ENCODE measurements at regions not wholly inside any gene's neighbourhood (a gene's known extent, or its start where the extent isn't known, plus 50 kb on each side); places are given as distances from the start of the nearest gene placed in this dataset.
"Not testable (repeated sequence)": the region's sequence is repeated elsewhere in the genome, so short reads cannot be mapped to it uniquely, and the experiment has no call there.

DNA sequence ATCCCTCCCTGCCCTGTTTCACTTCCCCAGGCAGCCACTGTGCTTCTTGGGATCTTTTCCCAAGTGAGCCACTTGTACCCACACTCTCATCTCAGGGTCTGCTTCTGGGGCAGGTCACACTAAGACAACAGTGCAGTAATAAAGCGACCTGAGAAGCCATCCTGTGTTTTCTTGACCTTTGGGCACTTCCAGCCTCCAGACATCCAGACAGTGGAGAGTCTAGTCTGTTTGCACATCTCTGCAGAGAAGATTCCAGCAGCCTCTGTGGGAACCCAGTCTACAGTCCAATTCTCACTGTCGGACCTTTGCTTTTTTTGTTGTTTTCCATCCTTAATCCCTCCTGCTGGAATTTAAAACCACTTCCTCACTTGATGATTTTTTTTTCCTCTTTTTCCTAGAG lies 50.3 kb upstream of the ATP6AP2 start:
- Mint-ChIP-seq H3K4me1 (ENCODE audit: low read depth) (no peaks in the 10 kb centered on the region), H3K4me3 (no peak overlapping the region)

DNA sequence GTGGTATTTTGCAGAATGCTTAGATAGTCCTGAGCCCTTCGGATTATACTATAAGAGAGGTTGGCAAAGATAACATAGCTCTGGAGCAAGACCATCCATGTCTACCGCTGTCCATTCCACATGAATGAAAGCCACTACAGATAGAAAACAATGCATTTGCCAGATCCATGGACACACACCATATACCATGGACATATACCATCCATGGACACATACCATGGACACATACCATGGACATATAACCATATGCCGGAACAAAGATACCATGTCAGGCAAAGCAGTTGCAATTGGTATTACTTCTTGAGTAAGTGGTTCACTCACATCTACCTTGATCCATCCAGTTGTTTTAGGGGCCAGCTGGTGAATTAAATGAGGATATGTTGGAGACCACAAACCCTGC lies 53.2 kb upstream of the ATP6AP2 start:
- Mint-ChIP-seq H3K36me3 (ENCODE audit: low read depth) (no peaks in the 10 kb centered on the region), H3K27me3 (peaks cover 73% of the 10 kb centered on the region), H3K27ac (no peak overlapping the region), H3K4me1 (ENCODE audit: low read depth) (no peaks in the 10 kb centered on the region), H3K9me3 (no peaks in the 10 kb centered on the region), H3K4me3 (no peak overlapping the region)
- DNase-seq = no peak

More for the DNA sequence above, 50.3 kb upstream of the ATP6AP2 start:
- Mint-ChIP-seq H3K27ac (no peak overlapping the region), H3K27me3 (peaks cover 68% of the 10 kb centered on the region), H3K9me3 (no peaks in the 10 kb centered on the region), H3K36me3 (ENCODE audit: low read depth) (no peaks in the 10 kb centered on the region)
- DNase-seq = no peak

DNA sequence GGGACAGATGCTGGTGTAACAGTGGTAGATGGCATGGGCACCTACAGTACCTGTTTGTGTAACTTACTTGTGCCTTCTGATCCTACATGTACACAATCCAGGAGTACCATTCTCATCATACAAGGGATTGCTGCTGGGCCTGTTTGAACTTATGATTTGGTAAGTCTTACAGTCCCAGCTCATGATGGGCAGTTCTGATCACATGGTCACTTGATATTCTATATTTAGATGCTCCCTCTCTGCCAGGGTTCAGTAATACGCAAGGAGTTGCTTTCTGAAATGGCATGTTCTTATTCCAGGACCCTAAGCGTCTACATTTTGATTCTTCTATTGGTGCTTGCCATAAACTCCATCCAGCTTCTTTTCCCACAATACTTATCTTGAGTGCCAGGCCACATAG lies 54.4 kb upstream of the ATP6AP2 start:
- Mint-ChIP-seq H3K27ac (no peak overlapping the region), H3K4me1 (ENCODE audit: low read depth) (no peaks in the 10 kb centered on the region), H3K36me3 (ENCODE audit: low read depth) (no peaks in the 10 kb centered on the region), H3K27me3 (peaks cover 69% of the 10 kb centered on the region), H3K4me3 (no peak overlapping the region), H3K9me3 (no peaks in the 10 kb centered on the region)
- DNase-seq = no peak

DNA sequence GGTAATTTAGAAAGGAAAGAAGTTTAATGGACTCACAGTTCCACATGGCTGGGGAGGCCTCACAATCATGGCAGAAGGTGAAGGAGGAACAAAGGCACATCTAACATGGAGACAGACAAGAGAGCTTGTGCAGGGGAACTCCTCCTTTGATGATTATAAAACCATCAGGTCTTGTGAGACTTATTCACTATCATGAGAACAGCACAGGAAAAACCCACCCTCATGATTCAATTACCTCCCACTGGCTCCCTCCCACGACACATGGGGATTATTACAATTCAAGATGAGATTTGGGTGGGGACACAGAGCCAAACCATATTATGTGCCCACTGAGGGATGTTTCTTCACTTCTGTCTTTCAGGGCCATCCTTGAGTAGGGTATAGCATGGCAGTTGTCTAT lies 54.9 kb upstream of the ATP6AP2 start:
- H3K27ac Mint-ChIP-seq; H3K36me3 Mint-ChIP-seq (ENCODE audit: low read depth); H3K9me3 Mint-ChIP-seq; DNase-seq; H3K4me3 Mint-ChIP-seq; H3K4me1 Mint-ChIP-seq (ENCODE audit: low read depth): not testable (repeated sequence)
- H3K27me3 Mint-ChIP-seq = peaks cover 68% of the 10 kb centered on the region

DNA sequence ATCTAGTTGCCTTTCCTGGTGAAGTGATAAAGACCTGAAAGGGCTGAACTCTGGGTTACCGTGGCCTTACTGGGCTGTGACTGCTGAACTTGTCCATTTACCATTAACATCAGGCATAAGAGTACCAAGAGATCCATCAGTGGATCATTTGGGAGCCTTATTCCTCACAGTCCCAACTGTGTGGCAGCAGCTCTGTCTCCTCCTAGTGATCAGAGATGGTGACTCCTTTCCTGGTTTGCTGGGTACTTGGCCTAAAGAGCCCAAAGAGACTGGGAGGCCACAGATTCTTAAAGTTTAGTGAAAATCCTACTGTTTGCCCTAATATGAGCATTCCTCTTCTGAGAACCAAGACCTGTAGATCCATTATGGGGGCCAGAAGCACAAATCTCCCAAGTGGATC lies 56.3 kb upstream of the ATP6AP2 start:
- no peak overlapping the region for H3K4me3 Mint-ChIP-seq
- H3K27ac Mint-ChIP-seq = no peak overlapping the region
- no peak for DNase-seq
- H3K36me3 Mint-ChIP-seq (ENCODE audit: low read depth) = no peaks in the 10 kb centered on the region
- no peaks in the 10 kb centered on the region for H3K9me3 Mint-ChIP-seq
- H3K27me3 Mint-ChIP-seq = peaks cover 66% of the 10 kb centered on the region
- no peaks in the 10 kb centered on the region for H3K4me1 Mint-ChIP-seq (ENCODE audit: low read depth)

DNA sequence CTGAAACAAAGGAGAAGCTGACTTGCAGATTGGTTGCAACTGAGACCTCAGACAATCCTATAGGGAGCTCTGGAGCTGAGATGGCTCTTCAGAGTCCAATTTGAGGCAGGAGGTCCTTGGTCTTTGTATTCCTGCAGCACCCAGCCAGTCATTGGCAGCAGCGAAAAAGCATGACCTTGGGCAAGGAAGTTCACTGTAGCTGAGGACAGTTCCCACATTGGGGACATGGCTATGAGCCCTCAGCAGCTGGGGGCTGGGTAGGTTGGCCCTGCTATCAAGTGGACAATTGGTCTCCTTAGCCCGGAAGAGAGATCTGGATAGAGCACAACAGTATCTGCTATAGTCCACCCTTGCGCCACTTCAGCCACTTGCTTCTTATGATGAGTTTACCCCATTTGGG lies 56.9 kb upstream of the ATP6AP2 start:
- Mint-ChIP-seq H3K4me3 (no peak overlapping the region), H3K27ac (no peak overlapping the region), H3K9me3 (no peaks in the 10 kb centered on the region), H3K36me3 (ENCODE audit: low read depth) (no peaks in the 10 kb centered on the region), H3K4me1 (ENCODE audit: low read depth) (no peaks in the 10 kb centered on the region), H3K27me3 (peaks cover 67% of the 10 kb centered on the region)
- DNase-seq = no peak

DNA sequence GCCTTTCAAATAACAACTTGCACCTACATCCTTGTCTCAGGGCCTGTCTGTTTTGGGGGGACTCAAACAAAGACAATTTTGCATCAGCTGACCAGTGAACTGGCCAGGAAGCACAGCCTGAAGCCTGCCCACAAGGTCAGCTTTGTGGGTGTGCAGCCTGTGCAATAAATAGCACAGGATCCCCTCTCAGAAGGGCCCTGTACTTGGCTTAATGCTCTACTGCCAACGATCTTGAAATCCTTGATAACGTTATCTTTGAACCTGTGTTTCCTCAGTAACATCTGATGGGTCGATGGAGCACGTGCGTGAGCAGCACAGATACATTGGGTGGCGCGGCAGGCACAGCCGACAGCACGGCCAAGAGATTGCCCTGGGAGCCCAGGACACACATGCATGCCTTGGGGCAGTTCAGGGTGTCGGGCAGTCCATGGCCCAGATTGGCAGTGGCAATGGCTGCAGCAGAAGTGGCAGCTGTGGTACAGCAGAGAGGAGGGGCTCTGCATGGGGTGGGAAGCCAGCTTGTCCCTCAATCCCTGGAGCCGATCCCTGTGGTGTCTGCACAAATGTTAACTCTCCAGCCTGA lies 58.8 kb upstream of the ATP6AP2 start:
- Mint-ChIP-seq H3K27ac (no peak overlapping the region), H3K9me3 (no peaks in the 10 kb centered on the region), H3K27me3 (peaks cover 62% of the 10 kb centered on the region), H3K36me3 (ENCODE audit: low read depth) (no peaks in the 10 kb centered on the region), H3K4me3 (no peak overlapping the region), H3K4me1 (ENCODE audit: low read depth) (no peaks in the 10 kb centered on the region)
- DNase-seq = no peak

DNA sequence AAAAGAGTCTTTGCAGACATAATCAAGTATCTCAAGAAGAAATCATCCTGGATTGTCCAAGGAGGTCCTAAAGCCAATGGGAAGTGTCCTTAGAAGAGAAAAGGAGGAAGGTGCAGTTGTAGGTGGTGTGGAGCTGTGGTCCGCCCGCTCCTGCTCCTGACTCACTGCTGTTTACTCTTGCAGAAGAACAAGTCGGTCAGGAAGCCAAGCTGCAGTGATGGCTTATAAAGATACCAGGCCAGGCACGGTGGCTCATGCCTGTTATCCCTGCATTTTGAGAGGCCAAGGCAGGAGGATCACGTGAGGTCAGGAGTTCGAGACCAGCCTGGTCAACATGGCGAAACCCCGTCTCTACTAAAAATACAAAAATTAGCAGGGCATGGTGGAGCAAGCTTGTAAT lies 66.4 kb upstream of the ATP6AP2 start:
- no peak overlapping the region for H3K4me3 Mint-ChIP-seq
- H3K4me1 Mint-ChIP-seq (ENCODE audit: low read depth) = no peaks in the 10 kb centered on the region
- H3K36me3 Mint-ChIP-seq (ENCODE audit: low read depth) = no peaks in the 10 kb centered on the region
- H3K27ac Mint-ChIP-seq = no peak overlapping the region
- no peaks in the 10 kb centered on the region for H3K9me3 Mint-ChIP-seq
- H3K27me3 Mint-ChIP-seq = peaks cover 60% of the 10 kb centered on the region
- DNase-seq = no peak

DNA sequence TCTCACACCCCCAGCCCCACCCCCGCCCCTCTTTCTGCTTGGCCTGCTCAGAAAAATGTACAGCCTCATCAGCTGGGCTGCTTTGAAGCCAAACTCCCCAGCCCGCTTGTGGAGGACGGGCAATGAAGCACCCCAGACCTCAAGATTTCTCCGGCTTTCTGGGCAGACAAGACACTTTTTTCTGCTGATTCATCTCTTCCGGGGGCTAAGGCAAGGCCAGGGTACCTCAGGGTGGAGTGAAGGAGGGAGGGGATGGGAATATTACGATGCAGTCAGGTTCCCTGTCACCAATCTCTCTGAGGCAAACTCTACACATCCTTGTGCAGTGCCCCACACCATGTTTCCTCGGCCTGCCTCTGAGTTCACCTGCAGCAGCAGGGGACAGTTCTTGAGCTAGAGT lies 66.9 kb upstream of the ATP6AP2 start:
- Mint-ChIP-seq H3K27ac (no peak overlapping the region), H3K4me1 (ENCODE audit: low read depth) (no peaks in the 10 kb centered on the region), H3K27me3 (peaks cover 57% of the 10 kb centered on the region), H3K9me3 (no peaks in the 10 kb centered on the region), H3K4me3 (no peak overlapping the region), H3K36me3 (ENCODE audit: low read depth) (no peaks in the 10 kb centered on the region)
- no peak for DNase-seq

DNA sequence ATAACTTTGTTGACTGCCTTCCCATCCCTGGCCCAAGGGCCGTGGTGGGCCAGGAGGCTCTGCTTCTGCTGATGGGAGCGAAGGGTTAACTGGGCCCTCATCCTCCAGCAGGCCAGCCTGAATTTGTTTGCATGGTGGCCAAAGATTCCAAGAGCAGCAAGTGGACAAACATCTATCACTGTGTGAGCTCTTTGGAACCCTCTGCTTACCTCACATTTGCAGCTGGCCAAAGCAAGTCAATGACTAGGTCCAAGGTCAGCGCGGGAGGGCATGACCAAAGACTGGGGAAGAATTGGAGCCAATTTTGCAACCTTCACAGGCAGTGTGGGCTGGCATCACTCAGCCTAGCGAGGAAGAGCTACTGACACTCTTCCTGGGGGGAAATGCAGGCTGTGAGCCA lies 67.8 kb upstream of the ATP6AP2 start:
- no peaks in the 10 kb centered on the region for H3K9me3 Mint-ChIP-seq
- no peak overlapping the region for H3K27ac Mint-ChIP-seq
- H3K36me3 Mint-ChIP-seq (ENCODE audit: low read depth) = no peaks in the 10 kb centered on the region
- no peaks in the 10 kb centered on the region for H3K4me1 Mint-ChIP-seq (ENCODE audit: low read depth)
- DNase-seq = no peak
- H3K27me3 Mint-ChIP-seq = peaks cover 49% of the 10 kb centered on the region
- no peak overlapping the region for H3K4me3 Mint-ChIP-seq

DNA sequence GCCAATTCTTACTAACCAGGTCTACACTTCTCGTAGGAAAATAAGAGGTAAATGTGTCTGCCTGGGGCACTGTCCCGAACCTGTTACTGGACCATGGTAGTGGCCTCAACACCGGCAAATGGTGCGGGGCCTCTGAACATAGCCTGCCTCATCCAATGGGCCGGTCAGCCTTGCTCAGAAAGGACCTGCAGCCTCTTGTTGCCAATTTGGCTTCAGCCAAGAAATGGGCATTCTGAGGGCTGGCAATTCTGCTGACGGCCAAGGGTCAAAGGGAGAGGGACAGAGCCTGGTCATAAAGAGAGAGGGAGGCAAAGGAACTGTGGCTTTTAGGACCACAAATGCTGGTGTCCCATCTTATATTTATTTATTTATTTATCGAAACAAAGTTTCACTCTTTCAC lies 69.5 kb upstream of the ATP6AP2 start:
- Mint-ChIP-seq H3K4me1 (ENCODE audit: low read depth) (no peaks in the 10 kb centered on the region), H3K36me3 (ENCODE audit: low read depth) (no peaks in the 10 kb centered on the region), H3K27me3 (peaks cover 52% of the 10 kb centered on the region), H3K27ac (no peak overlapping the region), H3K9me3 (no peaks in the 10 kb centered on the region), H3K4me3 (no peak overlapping the region)
- DNase-seq = no peak

DNA sequence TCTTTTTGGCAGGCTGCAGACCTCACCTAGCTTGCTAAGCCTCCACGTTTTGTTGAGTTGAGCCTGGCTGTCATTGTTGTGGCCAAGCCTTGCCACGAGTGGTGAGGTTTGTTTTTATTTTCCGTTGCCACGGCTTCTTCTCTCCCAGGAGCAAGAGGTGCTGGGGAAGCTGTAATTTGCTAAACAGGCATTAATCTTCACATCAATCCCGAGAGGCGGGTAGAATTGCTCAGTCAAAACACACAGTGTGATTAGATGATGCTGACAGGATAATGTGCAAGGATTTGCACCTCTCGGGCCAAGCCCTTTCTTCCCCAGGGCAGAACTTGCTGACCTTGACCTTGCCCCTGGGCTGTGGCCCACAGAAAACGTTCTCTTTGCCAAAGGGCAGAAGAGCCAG lies 72.2 kb upstream of the ATP6AP2 start:
- Mint-ChIP-seq H3K27ac (no peak overlapping the region), H3K27me3 (peaks cover 53% of the 10 kb centered on the region), H3K4me1 (ENCODE audit: low read depth) (no peaks in the 10 kb centered on the region), H3K36me3 (ENCODE audit: low read depth) (no peaks in the 10 kb centered on the region), H3K4me3 (no peak overlapping the region), H3K9me3 (no peaks in the 10 kb centered on the region)
- DNase-seq = no peak

DNA sequence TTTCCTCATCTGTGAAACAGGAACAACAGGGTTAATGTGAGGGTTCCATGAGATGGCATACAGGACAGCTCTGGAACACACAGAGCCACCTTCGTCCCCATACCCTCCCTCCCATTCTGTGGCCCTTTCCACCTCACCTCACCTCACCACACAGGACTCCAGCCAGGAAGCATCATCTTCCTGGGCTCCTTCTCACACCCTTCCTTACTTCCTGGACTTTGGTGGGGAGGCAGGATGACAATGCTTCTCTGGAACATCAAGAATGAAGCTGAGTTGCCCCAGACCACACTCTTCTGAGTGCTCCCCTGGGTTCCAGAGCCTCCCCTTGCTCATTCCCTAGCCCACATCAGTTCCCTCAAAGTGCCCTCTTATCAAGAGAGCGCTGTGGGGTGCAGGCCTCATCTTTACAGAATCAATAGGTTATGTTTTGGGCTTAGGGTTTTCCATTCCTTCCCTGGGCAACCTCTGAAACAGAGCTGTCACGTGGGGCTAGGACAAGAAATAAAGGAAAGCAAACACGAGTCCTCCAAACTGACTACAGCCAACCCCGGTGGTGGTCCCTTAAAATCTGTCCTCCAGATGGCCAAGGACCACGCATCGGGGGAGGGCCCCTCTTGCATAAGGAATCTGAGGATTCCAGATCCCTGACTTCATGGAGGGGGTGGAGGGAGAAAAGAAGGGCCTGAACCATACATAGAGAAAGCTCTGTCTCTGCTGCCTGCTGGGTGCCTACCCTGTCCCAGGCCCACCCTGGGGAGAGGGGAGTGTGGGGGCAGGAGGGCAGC lies 74.4 kb upstream of the ATP6AP2 start:
- Mint-ChIP-seq H3K27me3 (peaks cover 55% of the 10 kb centered on the region), H3K4me1 (ENCODE audit: low read depth) (no peaks in the 10 kb centered on the region), H3K36me3 (ENCODE audit: low read depth) (no peaks in the 10 kb centered on the region), H3K4me3 (no peak overlapping the region), H3K9me3 (no peaks in the 10 kb centered on the region), H3K27ac (no peak overlapping the region)
- DNase-seq = no peak

DNA sequence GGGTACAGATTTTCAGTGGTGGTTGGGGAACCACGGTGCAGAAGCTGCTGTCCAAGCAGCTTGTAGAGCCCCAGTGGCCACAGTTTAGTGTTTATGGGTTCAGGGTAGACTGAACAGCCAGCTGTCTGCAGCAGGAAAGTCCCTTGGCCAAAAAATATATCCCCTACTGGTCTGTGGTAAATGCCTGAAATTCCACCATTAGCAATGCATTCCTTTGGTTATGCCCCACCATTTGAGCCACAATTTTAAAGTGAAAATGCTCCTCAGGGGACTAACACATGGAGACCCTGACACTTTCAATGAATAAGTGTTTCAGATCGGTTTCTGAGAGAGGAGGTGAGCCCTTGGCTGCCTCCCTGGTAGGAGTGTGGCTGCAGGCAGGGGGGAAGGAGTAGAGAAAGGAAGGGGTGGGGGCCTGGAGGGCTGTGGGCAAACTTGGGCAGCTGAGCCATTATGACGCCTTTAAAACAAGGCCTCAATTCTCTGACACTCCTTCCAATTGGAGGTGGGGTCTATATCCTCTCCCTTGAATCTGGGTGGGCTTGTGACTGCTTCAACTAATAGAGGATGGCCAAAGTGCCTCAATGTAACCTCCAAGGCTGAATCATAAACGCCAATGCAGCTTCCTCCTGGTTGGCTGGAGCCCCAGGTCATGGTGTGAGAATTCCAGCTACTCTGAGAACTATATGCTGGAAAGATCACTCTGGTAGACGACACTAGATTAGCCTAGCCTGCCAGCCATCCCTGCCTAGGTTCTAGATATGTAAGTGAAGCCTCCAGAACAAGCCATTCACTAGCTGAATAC lies 75.8 kb upstream of the ATP6AP2 start:
- Mint-ChIP-seq H3K27me3 (peaks cover 54% of the 10 kb centered on the region), H3K36me3 (ENCODE audit: low read depth) (no peaks in the 10 kb centered on the region), H3K27ac (no peak overlapping the region), H3K9me3 (no peaks in the 10 kb centered on the region), H3K4me1 (ENCODE audit: low read depth) (no peaks in the 10 kb centered on the region), H3K4me3 (no peak overlapping the region)
- no peak for DNase-seq

DNA sequence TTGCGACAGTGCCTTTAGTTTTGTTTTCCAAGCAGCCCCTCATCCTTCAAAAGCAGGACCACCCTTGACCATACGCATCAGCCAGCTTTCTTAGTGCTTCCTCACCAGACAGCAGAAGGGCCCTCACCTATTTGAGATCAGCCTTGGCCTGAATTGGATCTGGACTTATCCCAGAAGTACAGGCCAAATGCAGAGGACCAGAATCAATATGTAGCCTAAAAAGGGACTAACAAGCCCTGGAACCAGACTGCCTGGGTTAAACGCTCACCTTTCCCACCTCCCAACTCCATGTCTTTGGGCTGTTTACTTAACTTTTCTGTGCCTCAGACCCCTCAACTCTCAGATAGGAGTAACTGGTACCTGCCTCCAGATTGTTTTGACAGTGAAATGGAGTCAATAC lies 77.7 kb upstream of the ATP6AP2 start:
- Mint-ChIP-seq H3K4me1 (ENCODE audit: low read depth) (no peaks in the 10 kb centered on the region), H3K27ac (no peak overlapping the region), H3K36me3 (ENCODE audit: low read depth) (no peaks in the 10 kb centered on the region), H3K9me3 (no peaks in the 10 kb centered on the region), H3K27me3 (peaks cover 62% of the 10 kb centered on the region), H3K4me3 (no peak overlapping the region)
- DNase-seq = no peak
